Parathyroid adenoma (tissue), 2 donors: ENCODE measurements at regions not wholly inside any gene's neighbourhood (a gene's known extent, or its start where the extent isn't known, plus 50 kb on each side); places are given as distances from the start of the nearest gene placed in this dataset.

Experiments used
- H2AFZ ChIP-seq: fragments of 300-600 bp; sonication (generic); one replicate; pipeline ENCODE4 v1.7.0; 2017; ENCODE audit warnings: antibody characterized with exemption, mild to moderate bottlenecking
- H3K27ac ChIP-seq: fragments of 300-600 bp; sonication (generic); one replicate; pipeline ENCODE4 v1.7.0; 2017
- H3K27me3 ChIP-seq: fragments of 300-600 bp; sonication (generic); one replicate; pipeline ENCODE4 v1.7.0; 2017; ENCODE audit warnings: low read length; ENCODE audit not compliant: control insufficient read depth, insufficient read depth
- H3K36me3 ChIP-seq: fragments of 300-600 bp; sonication (generic); one replicate; pipeline ENCODE4 v1.7.0; 2017; ENCODE audit warnings: low read length; ENCODE audit not compliant: control insufficient read depth, insufficient read depth
- H3K4me1 ChIP-seq: fragments of 300-600 bp; sonication (generic); one replicate; pipeline ENCODE4 v1.7.0; 2017; ENCODE audit warnings: control low read depth
- H3K4me2 ChIP-seq: fragments of 300-600 bp; sonication (generic); one replicate; pipeline ENCODE4 v1.7.0; 2017; ENCODE audit warnings: low read length
- H3K4me3 ChIP-seq: fragments of 300-600 bp; sonication (generic); one replicate; pipeline ENCODE4 v1.7.0; 2017; ENCODE audit warnings: low read depth, low read length
- H3K79me2 ChIP-seq: fragments of 300-600 bp; sonication (generic); one replicate; pipeline ENCODE4 v1.7.0; 2017; ENCODE audit warnings: control low read depth
- H3K9ac ChIP-seq: fragments of 300-600 bp; sonication (generic); one replicate; pipeline ENCODE4 v1.7.0; 2017; ENCODE audit warnings: mild to moderate bottlenecking
- H3K9me3 ChIP-seq: fragments of 300-600 bp; sonication (generic); one replicate; pipeline ENCODE4 v1.7.0; 2017; ENCODE audit warnings: low read length; ENCODE audit not compliant: control insufficient read depth
- TF ChIP-seq, protein P1 (sequence below): fragments of 300-600 bp; sonication (generic); IDR thresholded peaks from one replicate; pipeline ENCODE4 v1.7.0; 2017; ENCODE audit warnings: antibody characterized with exemption, mild to moderate bottlenecking
- donor health status: primary hyperparathyroidism.

DNA sequence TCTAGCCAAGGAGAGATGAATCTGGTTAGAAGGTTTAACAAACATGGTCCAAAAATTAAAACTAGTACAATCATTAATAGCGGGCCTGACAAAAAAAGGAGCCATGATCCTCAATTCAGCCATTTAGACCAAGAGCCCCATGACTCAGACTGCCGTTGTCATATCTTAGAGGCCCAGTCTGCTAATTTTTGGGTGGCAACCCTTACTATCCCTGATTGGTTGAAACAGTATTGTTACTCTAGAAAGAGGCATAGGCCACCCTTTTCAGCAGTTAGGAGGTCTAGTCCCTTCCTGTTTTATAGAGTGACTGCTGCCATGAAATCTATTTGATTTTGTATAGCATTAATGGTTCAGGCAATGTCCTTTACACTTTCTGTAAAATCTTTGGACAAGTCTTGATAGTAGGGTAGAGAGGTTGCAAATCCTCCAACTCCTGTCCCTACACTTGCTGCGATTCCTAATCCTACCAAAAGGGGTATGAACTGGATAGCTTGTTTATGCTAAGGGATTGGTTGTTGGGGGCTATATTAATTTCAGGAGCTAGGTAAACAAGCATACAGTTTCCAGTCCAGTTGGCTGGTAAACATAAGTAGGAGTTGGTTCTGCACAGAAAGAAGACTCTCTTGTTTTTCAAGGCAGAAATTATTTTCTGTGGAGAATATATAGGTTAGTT lies 1056.3 kb upstream of the CNTN5 start:
- Histone ChIP-seq H3K9me3 (no peaks in the 10 kb centered on the region), H3K4me1 (no peaks in the 10 kb centered on the region), H3K4me3 (no peak overlapping the region), H3K9ac (no peak overlapping the region), H2AFZ (no peak overlapping the region), H3K79me2 (no peaks in the 10 kb centered on the region), H3K4me2 (no peak overlapping the region), H3K27ac (no peak overlapping the region), H3K27me3 (no peaks in the 10 kb centered on the region), H3K36me3 (no peaks in the 10 kb centered on the region)
- TF ChIP-seq, protein P1, sequence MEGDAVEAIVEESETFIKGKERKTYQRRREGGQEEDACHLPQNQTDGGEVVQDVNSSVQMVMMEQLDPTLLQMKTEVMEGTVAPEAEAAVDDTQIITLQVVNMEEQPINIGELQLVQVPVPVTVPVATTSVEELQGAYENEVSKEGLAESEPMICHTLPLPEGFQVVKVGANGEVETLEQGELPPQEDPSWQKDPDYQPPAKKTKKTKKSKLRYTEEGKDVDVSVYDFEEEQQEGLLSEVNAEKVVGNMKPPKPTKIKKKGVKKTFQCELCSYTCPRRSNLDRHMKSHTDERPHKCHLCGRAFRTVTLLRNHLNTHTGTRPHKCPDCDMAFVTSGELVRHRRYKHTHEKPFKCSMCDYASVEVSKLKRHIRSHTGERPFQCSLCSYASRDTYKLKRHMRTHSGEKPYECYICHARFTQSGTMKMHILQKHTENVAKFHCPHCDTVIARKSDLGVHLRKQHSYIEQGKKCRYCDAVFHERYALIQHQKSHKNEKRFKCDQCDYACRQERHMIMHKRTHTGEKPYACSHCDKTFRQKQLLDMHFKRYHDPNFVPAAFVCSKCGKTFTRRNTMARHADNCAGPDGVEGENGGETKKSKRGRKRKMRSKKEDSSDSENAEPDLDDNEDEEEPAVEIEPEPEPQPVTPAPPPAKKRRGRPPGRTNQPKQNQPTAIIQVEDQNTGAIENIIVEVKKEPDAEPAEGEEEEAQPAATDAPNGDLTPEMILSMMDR = no peak

DNA sequence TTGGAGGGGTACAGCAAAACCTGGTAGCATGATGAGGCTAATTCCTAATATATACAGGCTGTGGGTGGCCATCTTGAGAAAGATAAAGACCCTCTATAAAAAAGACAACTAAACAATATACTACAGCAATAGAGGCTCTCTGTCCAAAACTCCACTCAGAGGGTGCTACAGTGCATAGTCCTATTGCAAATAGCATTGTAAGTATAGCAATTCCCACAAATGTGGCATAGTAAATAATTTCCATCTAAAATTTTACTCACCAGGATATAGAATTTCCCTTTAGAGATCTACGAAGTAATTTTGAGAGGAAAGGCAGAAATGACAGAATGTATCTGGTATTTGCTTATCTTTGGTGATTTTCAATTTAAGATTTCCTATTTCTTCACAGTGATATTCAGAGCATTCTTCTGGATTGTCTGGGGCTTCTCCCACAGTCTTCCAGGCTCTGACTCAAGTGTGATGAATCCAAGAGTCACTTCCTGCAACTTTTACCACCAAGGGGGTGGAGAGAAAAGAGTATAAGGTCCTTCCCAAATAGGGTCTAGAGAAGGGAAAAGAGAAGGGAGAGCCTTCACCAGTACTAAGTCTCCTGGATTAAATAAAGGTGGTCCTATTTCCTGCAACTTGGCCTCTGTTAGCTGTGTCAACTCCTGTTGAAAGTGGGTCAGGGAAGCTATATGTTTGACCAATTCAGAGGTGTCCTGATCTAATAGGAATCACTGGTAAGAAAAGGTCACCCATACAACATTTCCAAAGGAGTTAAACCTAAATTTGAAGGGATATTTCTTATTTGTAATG lies 1054.7 kb upstream of the CNTN5 start:
- Histone ChIP-seq H3K4me2 (no peak overlapping the region), H3K27me3 (no peaks in the 10 kb centered on the region), H3K4me1 (no peaks in the 10 kb centered on the region), H3K9ac (no peak overlapping the region), H3K9me3 (no peaks in the 10 kb centered on the region), H3K36me3 (no peaks in the 10 kb centered on the region), H2AFZ (no peak overlapping the region), H3K27ac (no peak overlapping the region), H3K79me2 (no peaks in the 10 kb centered on the region), H3K4me3 (no peak overlapping the region)
- TF ChIP-seq, protein P1 = no peak

DNA sequence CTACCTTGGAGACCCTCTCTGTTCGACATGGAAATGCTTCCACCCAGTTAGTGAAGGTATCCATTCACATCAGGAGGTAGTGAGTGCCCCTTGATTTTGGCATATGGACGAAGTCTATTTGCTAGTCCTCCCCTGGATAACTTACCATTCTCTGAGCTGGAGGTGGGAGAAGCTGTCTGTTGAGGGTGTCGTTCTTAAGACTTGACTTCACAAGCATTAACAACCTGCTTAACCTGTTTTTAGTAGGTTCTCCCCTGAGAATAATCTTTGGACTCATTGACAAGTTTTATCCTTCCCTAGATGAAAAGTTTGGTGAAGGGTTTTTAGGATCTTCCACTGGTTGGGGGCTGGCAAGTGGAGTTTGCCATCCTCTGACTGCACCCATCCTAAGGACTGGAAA lies 1053.8 kb upstream of the CNTN5 start:
- H3K36me3 ChIP-seq = no peaks in the 10 kb centered on the region
- TF ChIP-seq, protein P1 = no peak
- H3K9me3 ChIP-seq = no peaks in the 10 kb centered on the region
- no peak overlapping the region for H3K4me3 ChIP-seq
- H3K79me2 ChIP-seq = no peaks in the 10 kb centered on the region
- no peak overlapping the region for H3K4me2 ChIP-seq
- H3K27ac ChIP-seq = no peak overlapping the region
- no peaks in the 10 kb centered on the region for H3K27me3 ChIP-seq
- H3K4me1 ChIP-seq = no peaks in the 10 kb centered on the region
- H2AFZ ChIP-seq = no peak overlapping the region
- H3K9ac ChIP-seq = no peak overlapping the region

DNA sequence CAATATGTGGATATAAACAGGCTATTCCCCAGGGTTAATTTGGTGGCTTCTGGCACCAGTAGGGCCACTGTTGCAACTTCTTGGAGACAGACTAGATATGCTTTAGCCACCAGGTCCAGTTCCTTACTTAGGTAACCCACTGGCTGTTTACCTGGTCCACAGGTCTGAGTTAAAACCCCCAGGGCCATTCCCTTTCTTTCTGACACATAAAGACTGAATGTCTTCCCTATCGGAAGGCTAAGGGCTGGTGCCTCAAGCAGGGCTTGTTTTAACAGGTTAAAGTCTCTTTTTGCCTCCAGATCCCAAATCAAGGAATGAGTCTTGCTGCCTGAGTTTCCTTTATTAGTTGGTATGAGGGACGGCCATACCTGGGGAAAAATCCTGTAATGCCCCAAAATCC lies 1052.7 kb upstream of the CNTN5 start:
- TF ChIP-seq, protein P1 = no peak
- no peak overlapping the region for H3K4me3 ChIP-seq
- H2AFZ ChIP-seq = no peak overlapping the region
- no peaks in the 10 kb centered on the region for H3K4me1 ChIP-seq
- H3K27me3 ChIP-seq = no peaks in the 10 kb centered on the region
- no peaks in the 10 kb centered on the region for H3K36me3 ChIP-seq
- no peak overlapping the region for H3K9ac ChIP-seq
- no peaks in the 10 kb centered on the region for H3K79me2 ChIP-seq
- no peaks in the 10 kb centered on the region for H3K9me3 ChIP-seq
- no peak overlapping the region for H3K4me2 ChIP-seq
- H3K27ac ChIP-seq = no peak overlapping the region
